K562 (cell line): ENCODE measurements at regions not wholly inside any gene's neighbourhood (a gene's known extent, or its start where the extent isn't known, plus 50 kb on each side); places are given as distances from the start of the nearest gene placed in this dataset.

ENCODE experiments used
- ARNT ChIP-seq, 2 experiments: fragments of 450-650 bp; IDR thresholded peaks; 2 replicates each; pipeline ENCODE4 v1.6.1; 2016; ENCODE audit warnings: mild to moderate bottlenecking in 1 of 2
- CBX3 ChIP-seq, 2 experiments: IDR thresholded peaks; 1 replicate in 1 of 2; 2 replicates in 1 of 2; pipeline ENCODE4 v1.6.1; 2012; ENCODE audit warnings: inconsistent platforms in 2 of 2, low read length in 2 of 2, borderline replicate concordance in 1 of 2, control low read depth in 1 of 2
- E2F4 ChIP-seq: sonication (generic); formaldehyde crosslinking; IDR thresholded peaks from 2 replicates; pipeline ENCODE4 v1.8.0; 2022; ENCODE audit warnings: mild to moderate bottlenecking, low read depth, missing genetic modification reagents
- ELF4 ChIP-seq: fragments of 450-650 bp; formaldehyde crosslinking; IDR thresholded peaks from 2 replicates; pipeline ENCODE4 v1.4.0; 2022; ENCODE audit warnings: missing genetic modification characterization
- ESRRA ChIP-seq: fragments of 450-650 bp; IDR thresholded peaks from 2 replicates; pipeline ENCODE4 v1.6.1; 2014; ENCODE audit warnings: low read depth, mild to moderate bottlenecking, moderate library complexity, borderline replicate concordance
- ETS2 ChIP-seq: IDR thresholded peaks from 2 replicates; pipeline ENCODE4 v1.6.1; 2016; ENCODE audit warnings: borderline replicate concordance, missing genetic modification characterization, mild to moderate bottlenecking, moderate library complexity, missing compliant biosample characterization; ENCODE audit not compliant: poor library complexity, severe bottlenecking
- FOXJ2 ChIP-seq: fragments of 200-800 bp; sonication (Bioruptor generic); IDR thresholded peaks from 2 replicates; pipeline ENCODE4 v1.6.1; 2016; ENCODE audit warnings: missing genetic modification characterization, missing compliant biosample characterization
- KHSRP ChIP-seq: fragments of 450-650 bp; IDR thresholded peaks from 2 replicates; pipeline ENCODE4 v1.6.1; 2017
- MTA1 ChIP-seq: fragments of 450-650 bp; IDR thresholded peaks from 2 replicates; pipeline ENCODE4 v1.6.1; 2017; ENCODE audit warnings: borderline replicate concordance
- NCOA1 ChIP-seq: fragments of 450-650 bp; IDR thresholded peaks from 2 replicates; pipeline ENCODE4 v1.6.1; 2016; ENCODE audit warnings: low read depth
- NRF1 ChIP-seq, 2 experiments: fragments of 450-650 bp; IDR thresholded peaks in 1 of 2; conservative IDR thresholded peaks in 1 of 2; 2 replicates each; pipeline ENCODE4 v1.6.1; 2014; ENCODE audit warnings: mild to moderate bottlenecking in 2 of 2
- POU5F1 ChIP-seq: fragments of 150-350 bp; IDR thresholded peaks from 2 replicates; pipeline ENCODE4 v1.6.1; 2014; ENCODE audit warnings: borderline replicate concordance, low read length, low read depth, mild to moderate bottlenecking; ENCODE audit not compliant: partially characterized antibody
- SIRT6 ChIP-seq: IDR thresholded peaks from one replicate; pipeline ENCODE4 v1.6.1; 2012; ENCODE audit warnings: low read depth, mild to moderate bottlenecking, control low read depth, inconsistent platforms, low read length, moderate library complexity
- SREBF1 ChIP-seq: fragments of 150-350 bp; IDR thresholded peaks from 2 replicates; pipeline ENCODE4 v1.6.1; 2014; ENCODE audit warnings: antibody characterized with exemption, low read depth, low read length, borderline replicate concordance
- TAF15 ChIP-seq: fragments of 200-400 bp; formaldehyde crosslinking; IDR thresholded peaks from 2 replicates; pipeline ENCODE4 v1.6.1; 2017; ENCODE audit warnings: mild to moderate bottlenecking, low read depth, low read length, moderate library complexity
- XRCC4 ChIP-seq: IDR thresholded peaks from one replicate; pipeline ENCODE4 v1.6.1; 2011; ENCODE audit not compliant: insufficient read depth, insufficient read length; ENCODE audit errors: extremely low read depth
- ZFX ChIP-seq: sonication (generic); formaldehyde crosslinking; IDR thresholded peaks from 2 replicates; pipeline ENCODE4 v1.8.0; 2022; ENCODE audit warnings: mild to moderate bottlenecking, missing genetic modification reagents, moderate library complexity
- ZNF12 ChIP-seq: sonication (generic); formaldehyde crosslinking; IDR thresholded peaks from 2 replicates; pipeline ENCODE4 v1.4.0; 2020; ENCODE audit warnings: mild to moderate bottlenecking, missing genetic modification reagents
- ZNF445 ChIP-seq: fragments of 250-450 bp; sonication (Bioruptor Pico); IDR thresholded peaks from 2 replicates; pipeline ENCODE4 v1.4.0; 2020; ENCODE audit warnings: low read depth, mild to moderate bottlenecking, moderate library complexity
- ZNF639 ChIP-seq, 2 experiments: fragments of 200-800 bp in 1 of 2; sonication (Bioruptor generic) in 1 of 2; sonication (generic) in 1 of 2; formaldehyde crosslinking in 1 of 2; IDR thresholded peaks in 1 of 2; conservative IDR thresholded peaks in 1 of 2; 2 replicates each; pipeline versions ENCODE4 v1.5.0 to v1.6.1; 2016 to 2020; ENCODE audit warnings: missing compliant biosample characterization in 1 of 2, missing genetic modification characterization in 1 of 2, missing genetic modification reagents in 1 of 2
- TF ChIP-seq, protein P1 (sequence below): IDR thresholded peaks from 2 replicates; pipeline ENCODE4 v1.6.1; 2014; ENCODE audit warnings: antibody characterized with exemption
- TF ChIP-seq, protein P2 (sequence below): fragments of 450-650 bp; IDR thresholded peaks from 2 replicates; pipeline ENCODE4 v1.6.1; 2016; ENCODE audit warnings: missing biosample characterization, missing genetic modification characterization
- TF ChIP-seq, protein P3 (sequence below): fragments of 250-450 bp; sonication (Bioruptor Pico); IDR thresholded peaks from 2 replicates; pipeline ENCODE4 v1.8.0; 2022; ENCODE audit warnings: moderate library complexity, mild to moderate bottlenecking, inconsistent platforms

DNA sequence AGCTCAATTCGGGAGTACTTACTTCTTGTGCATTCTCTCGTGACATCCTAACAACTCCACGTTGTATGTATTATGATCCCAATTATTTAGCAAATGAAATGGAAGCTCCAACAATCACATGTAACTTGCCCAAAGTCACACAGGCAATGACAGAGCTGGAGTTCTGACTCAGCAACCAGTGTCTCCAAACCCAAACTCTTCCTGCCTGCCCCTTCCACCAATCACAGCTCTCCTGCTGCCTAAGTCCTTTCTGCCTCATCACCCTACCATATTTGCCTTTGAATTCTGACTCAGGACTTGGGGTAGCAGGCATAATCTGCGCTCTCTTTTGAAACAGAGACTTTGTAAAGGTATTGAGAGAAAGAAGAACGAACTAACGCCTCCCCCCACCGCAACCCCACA is 245.2 kb upstream of the MAF start (continued):
- 0 out of 2 replicates have a peak, but pooled peaks have one; percentile 25 for TF ChIP-seq FOXJ2 (tag)
- TF ChIP-seq CBX3 (IDR thresholded peaks at IDR 0.05; ENCODE audit: borderline replicate concordance in 1 of 2, low read length in 2 of 2), result 0 out of 3 replicates have a peak, but pooled peaks of 1 of the 2 experiments have one; percentile 45
- TF ChIP-seq, protein P1, sequence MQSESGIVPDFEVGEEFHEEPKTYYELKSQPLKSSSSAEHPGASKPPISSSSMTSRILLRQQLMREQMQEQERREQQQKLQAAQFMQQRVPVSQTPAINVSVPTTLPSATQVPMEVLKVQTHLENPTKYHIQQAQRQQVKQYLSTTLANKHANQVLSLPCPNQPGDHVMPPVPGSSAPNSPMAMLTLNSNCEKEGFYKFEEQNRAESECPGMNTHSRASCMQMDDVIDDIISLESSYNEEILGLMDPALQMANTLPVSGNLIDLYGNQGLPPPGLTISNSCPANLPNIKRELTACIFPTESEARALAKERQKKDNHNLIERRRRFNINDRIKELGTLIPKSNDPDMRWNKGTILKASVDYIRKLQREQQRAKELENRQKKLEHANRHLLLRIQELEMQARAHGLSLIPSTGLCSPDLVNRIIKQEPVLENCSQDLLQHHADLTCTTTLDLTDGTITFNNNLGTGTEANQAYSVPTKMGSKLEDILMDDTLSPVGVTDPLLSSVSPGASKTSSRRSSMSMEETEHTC, result no peak
- no peak for TF ChIP-seq NCOA1
- no peak for TF ChIP-seq TAF15
- TF ChIP-seq ZFX, result no peak
- TF ChIP-seq ARNT (IDR thresholded peaks at IDR 0.05), result peak in 1 of 2 experiments; percentile 74; a peak in 1 of 4 replicates
- TF ChIP-seq, protein P2, sequence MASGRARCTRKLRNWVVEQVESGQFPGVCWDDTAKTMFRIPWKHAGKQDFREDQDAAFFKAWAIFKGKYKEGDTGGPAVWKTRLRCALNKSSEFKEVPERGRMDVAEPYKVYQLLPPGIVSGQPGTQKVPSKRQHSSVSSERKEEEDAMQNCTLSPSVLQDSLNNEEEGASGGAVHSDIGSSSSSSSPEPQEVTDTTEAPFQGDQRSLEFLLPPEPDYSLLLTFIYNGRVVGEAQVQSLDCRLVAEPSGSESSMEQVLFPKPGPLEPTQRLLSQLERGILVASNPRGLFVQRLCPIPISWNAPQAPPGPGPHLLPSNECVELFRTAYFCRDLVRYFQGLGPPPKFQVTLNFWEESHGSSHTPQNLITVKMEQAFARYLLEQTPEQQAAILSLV (tag), result no peak
- TF ChIP-seq KHSRP, result no peak
- no peak for TF ChIP-seq ETS2 (tag)
- no peak for TF ChIP-seq POU5F1
- TF ChIP-seq XRCC4, result no peak
- no peak for TF ChIP-seq SREBF1
- TF ChIP-seq MTA1, result no peak
- peak; percentile 9 to 41; a peak in 1 of 4 replicates for TF ChIP-seq NRF1 (conservative IDR thresholded peaks at IDR 0.05 in 1 of 2, IDR thresholded peaks at IDR 0.05 in 1 of 2)
- 0 out of 4 replicates have a peak, but pooled peaks of 1 of the 2 experiments have one; percentile 62 for TF ChIP-seq ZNF639 (CRISPR knock-in tag; conservative IDR thresholded peaks at IDR 0.05 in 1 of 2, IDR thresholded peaks at IDR 0.05 in 1 of 2)
- TF ChIP-seq SIRT6, result no peak
- no peak for TF ChIP-seq E2F4 (CRISPR knock-in tag)
- TF ChIP-seq, protein P3, sequence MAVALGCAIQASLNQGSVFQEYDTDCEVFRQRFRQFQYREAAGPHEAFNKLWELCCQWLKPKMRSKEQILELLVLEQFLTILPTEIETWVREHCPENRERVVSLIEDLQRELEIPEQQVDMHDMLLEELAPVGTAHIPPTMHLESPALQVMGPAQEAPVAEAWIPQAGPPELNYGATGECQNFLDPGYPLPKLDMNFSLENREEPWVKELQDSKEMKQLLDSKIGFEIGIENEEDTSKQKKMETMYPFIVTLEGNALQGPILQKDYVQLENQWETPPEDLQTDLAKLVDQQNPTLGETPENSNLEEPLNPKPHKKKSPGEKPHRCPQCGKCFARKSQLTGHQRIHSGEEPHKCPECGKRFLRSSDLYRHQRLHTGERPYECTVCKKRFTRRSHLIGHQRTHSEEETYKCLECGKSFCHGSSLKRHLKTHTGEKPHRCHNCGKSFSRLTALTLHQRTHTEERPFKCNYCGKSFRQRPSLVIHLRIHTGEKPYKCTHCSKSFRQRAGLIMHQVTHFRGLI, result no peak; the same call in 1 of the 2 replicates
- TF ChIP-seq ELF4 (CRISPR knock-in tag), result no peak
- TF ChIP-seq ZNF12 (CRISPR knock-in tag), result no peak
- TF ChIP-seq ESRRA, result no peak
- TF ChIP-seq ZNF445 (CRISPR knock-in tag), result no peak
